ENCODE measurements at regions not wholly inside any gene's neighbourhood (a gene's known extent, or its start where the extent isn't known, plus 50 kb on each side); places are given as distances from the start of the nearest gene placed in this dataset.

- H3K36me3 ChIP-seq (ENCODE audit: control insufficient read depth in 2 of 2, insufficient read depth in 2 of 2, low read length in 1 of 2), result no peaks in the 10 kb centered on the region
- ChIA-PET RAD21 (ENCODE audit: unreplicated experiment) (no interaction called here), POLR2A (no interaction called here), CTCF (no interaction called here), SMC1A (ENCODE audit: uncharacterized antibody, unreplicated experiment) (interaction anchor here (0.6 kb wide), 1 partner anchor 381 kb away, joined by 3 read pairs; no protein-coding TSS in a partner anchor)
- intact Hi-C loops (cut with micrococcal nuclease; ENCODE audit: unreplicated experiment) (no loop called here), in situ Hi-C loops (cut with MboI) (no loop called here)
- H3K79me2 ChIP-seq (ENCODE audit: control insufficient read depth, insufficient read depth, low read length), result no peaks in the 10 kb centered on the region
- ATAC-seq, result no peak
- DNase-seq (ENCODE audit: low read depth, low spot score), result no peak
- TF ChIP-seq EED (IDR thresholded peaks at IDR 0.05; ENCODE audit: low read depth) (no peak), POLR2AphosphoS2 (IDR thresholded peaks at IDR 0.05; ENCODE audit: low read depth, low read length) (no peak), BCL3 (IDR thresholded peaks at IDR 0.05; ENCODE audit: borderline replicate concordance, insufficient read depth, low read depth, low read length, poor library complexity, severe bottlenecking) (no peak), JUND (IDR thresholded peaks at IDR 0.05; ENCODE audit: low read depth, low read length) (no peak), IKZF1 (conservative IDR thresholded peaks at IDR 0.05) (no peak), BCL11A (IDR thresholded peaks at IDR 0.05; ENCODE audit: low read depth, low read length) (no peak), MEF2A (IDR thresholded peaks at IDR 0.05; ENCODE audit: insufficient read depth, low read depth, low read length) (no peak), CEBPB (IDR thresholded peaks at IDR 0.05; ENCODE audit: borderline replicate concordance in 1 of 2, low read depth in 2 of 2, low read length in 2 of 2) (no peak), SIX5 (IDR thresholded peaks at IDR 0.05; ENCODE audit: low read depth, low read length, severe bottlenecking) (no peak), SMAD1 (IDR thresholded peaks at IDR 0.05; ENCODE audit: low read depth, partially characterized antibody) (no peak), DPF2 (IDR thresholded peaks at IDR 0.05) (no peak), CHD1 (IDR thresholded peaks at IDR 0.05; ENCODE audit: low read depth, low read length) (no peak), REST (IDR thresholded peaks at IDR 0.05; ENCODE audit: low read depth, low read length) (no peak)
- H4K20me1 ChIP-seq (ENCODE audit: control insufficient read depth, insufficient read depth), result no peaks in the 10 kb centered on the region
- no peak overlapping the region for H3K27ac ChIP-seq (ENCODE audit: control insufficient read depth, insufficient read depth)
- peaks cover 2% of the 10 kb centered on the region; the same call in 2 of the 3 replicates for H3K9me3 ChIP-seq (replicated peaks; ENCODE audit: control insufficient read depth, insufficient read depth, low read length)
- H3K27me3 ChIP-seq (replicated peaks in 1 of 2; ENCODE audit: control insufficient read depth in 2 of 2, insufficient read depth in 2 of 2, low read length in 1 of 2), result no peaks in the 10 kb centered on the region
- no peak for FAIRE-seq
- H3K9ac ChIP-seq (ENCODE audit: control insufficient read depth, insufficient read depth, low read length), result no peak overlapping the region
- no TSS peak for BruUV-seq (replicated peaks)
- WGBS (ENCODE audit: insufficient coverage, insufficient replicate concordance, low lambda C conversion rate, missing lambda C conversion rate), result 8% methylated on average over 1 of the region's 1 CpG
- no peak overlapping the region for H2AFZ ChIP-seq (ENCODE audit: control insufficient read depth, low read depth, low read length)
- H3K4me2 ChIP-seq (ENCODE audit: control insufficient read depth, insufficient read depth), result no peak overlapping the region
- H3K4me3 ChIP-seq, result no peak overlapping the region
- no peaks in the 10 kb centered on the region for H3K4me1 ChIP-seq (ENCODE audit: control insufficient read depth, insufficient read depth, low read length)
Measured at GRCh38 chr2:575727-576236, 101.4 kb downstream of the TMEM18 start.

Data from GM12878 (cell line).